ENCODE measurements at regions not wholly inside any gene's neighbourhood (a gene's known extent, or its start where the extent isn't known, plus 50 kb on each side); places are given as distances from the start of the nearest gene placed in this dataset.

DNA sequence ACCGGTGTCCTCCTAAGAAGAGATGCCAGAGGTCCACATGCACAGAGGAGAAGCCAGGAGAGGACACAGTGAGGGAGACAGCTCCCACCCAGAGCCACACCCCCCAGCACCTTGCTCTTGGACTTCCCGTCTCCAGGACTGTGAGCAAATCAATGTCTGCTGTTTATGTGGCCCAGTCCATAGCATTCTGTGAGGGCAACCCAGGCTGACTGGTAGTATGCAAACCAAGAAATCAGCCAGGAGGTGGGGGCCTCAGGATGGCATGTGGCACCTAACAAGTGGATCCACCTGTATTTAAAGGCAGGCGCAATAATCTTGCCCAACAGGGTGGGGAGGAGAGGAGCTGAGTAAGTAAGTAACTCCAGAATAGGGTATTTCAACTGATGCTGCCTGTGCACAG, 136.4 kb downstream of the BRD1 start:
- no peak for DNase-seq (ENCODE audit: low read depth)
- H3K4me3 ChIP-seq (ENCODE audit: low read depth, low read length), result no peak overlapping the region
- TF ChIP-seq, protein P1, sequence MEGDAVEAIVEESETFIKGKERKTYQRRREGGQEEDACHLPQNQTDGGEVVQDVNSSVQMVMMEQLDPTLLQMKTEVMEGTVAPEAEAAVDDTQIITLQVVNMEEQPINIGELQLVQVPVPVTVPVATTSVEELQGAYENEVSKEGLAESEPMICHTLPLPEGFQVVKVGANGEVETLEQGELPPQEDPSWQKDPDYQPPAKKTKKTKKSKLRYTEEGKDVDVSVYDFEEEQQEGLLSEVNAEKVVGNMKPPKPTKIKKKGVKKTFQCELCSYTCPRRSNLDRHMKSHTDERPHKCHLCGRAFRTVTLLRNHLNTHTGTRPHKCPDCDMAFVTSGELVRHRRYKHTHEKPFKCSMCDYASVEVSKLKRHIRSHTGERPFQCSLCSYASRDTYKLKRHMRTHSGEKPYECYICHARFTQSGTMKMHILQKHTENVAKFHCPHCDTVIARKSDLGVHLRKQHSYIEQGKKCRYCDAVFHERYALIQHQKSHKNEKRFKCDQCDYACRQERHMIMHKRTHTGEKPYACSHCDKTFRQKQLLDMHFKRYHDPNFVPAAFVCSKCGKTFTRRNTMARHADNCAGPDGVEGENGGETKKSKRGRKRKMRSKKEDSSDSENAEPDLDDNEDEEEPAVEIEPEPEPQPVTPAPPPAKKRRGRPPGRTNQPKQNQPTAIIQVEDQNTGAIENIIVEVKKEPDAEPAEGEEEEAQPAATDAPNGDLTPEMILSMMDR (conservative IDR thresholded peaks at IDR 0.05; ENCODE audit: low read depth, low read length), result no peak

DNA sequence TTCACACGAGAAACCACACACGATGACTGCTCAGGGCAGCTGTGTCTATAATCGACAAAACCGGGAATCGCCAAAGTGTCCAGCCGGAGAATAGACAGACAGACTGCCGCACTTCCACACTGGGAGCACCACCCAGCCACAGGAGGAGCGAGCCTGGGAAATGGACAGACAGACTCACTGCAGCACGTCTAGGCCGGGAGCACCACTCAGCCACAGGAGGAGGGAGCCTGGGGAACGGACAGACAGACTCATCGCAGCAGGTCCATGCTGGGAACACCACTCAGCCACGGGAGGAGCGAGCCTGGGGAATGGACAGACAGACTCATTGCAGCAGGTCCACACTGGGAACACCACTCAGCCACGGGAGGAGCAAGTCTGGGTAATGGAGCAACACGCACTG, 137.2 kb downstream of the BRD1 start:
- H3K4me3 ChIP-seq (ENCODE audit: low read depth, low read length), result no peak overlapping the region
- TF ChIP-seq, protein P1 (conservative IDR thresholded peaks at IDR 0.05; ENCODE audit: low read depth, low read length), result no peak
- DNase-seq (ENCODE audit: low read depth), result no peak

DNA sequence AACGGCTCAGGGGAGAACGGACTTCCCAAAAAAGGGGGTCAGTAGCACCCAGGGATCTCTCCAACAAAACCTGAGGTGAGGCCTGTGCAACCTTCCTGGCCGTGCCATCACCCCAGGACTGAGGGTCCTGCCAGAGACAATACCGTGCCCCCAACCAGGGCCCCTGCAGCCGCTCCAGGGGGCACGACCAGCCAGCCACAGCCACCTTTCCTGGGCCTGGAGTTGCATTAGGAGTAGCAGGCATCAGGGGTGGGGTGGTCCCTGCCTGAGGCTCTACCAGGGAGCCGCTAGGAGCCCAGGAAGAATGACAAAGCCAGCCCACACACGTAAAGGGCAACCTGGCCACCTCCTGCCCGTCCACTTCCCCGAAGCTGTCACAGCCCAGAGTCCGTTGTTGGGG, 137.8 kb downstream of the BRD1 start:
- no peak for DNase-seq (ENCODE audit: low read depth)
- H3K4me3 ChIP-seq (ENCODE audit: low read depth, low read length), result no peak overlapping the region
- TF ChIP-seq, protein P1 (conservative IDR thresholded peaks at IDR 0.05; ENCODE audit: low read depth, low read length), result no peak

DNA sequence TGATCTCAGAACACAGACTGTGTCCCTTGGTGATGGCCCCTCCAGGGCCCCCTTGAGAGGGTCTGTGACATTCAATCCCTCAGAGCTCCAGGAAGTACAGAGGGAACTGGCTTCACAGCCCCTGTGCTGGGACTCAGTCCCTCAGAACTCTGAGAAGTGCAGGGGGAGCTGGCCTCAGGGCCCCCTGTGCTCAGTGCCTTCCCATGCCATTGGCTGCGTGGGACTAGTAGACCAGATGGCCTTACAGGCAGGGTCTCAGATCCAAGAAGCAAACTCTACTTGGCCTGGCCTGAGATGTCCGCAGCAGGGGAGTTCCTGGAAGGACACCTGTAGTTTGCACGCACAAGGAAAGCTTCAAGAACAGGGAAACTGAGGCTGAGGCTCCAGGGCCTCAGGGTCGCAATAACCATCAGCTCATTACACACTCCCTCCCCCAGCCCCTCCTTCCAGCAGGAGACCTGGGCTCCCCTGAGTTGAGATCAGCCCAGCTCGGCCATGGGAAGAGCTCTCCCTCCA, 138.4 kb downstream of the BRD1 start:
- no peak for DNase-seq (ENCODE audit: low read depth)
- no peak overlapping the region for H3K4me3 ChIP-seq (ENCODE audit: low read depth, low read length)
- TF ChIP-seq, protein P1 (conservative IDR thresholded peaks at IDR 0.05; ENCODE audit: low read depth, low read length), result no peak

DNA sequence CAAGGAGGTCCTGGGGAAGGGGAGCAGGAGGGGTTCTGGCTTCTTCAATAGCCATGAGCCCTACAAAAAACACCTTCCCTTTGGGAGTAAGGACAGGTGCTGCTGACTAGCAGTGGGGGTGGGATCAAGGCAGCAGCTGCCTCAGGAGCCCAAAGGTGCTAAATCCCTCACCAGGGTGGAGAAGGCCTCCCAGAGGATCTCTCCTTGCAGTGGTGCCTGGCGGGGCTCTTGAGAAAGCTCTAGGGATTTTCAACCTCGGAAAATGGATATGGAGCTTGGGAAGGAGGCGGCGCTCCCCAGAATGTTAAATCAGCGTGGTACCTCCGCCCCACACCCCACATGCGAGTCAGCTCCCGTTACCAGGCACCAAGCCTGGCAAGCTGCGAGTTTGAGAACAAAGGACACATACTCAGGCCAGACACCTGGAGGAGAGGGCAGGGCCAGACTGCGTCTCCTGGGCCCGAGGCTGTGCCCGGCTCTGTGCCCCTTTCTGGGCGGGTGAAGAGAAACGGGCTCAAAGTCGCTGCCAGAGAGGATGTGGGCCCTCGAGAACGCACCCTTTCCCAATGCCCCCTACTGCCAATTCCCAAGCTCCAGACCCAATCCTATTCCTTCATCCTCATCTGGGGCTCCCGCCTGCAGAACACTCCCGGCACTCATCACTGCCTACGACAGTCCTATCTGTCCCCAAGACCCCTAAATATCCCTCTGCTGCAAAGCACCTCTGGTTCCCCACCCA, 139.0 kb downstream of the BRD1 start:
- DNase-seq (ENCODE audit: low read depth), result no peak
- no peak overlapping the region for H3K4me3 ChIP-seq (ENCODE audit: low read depth, low read length)
- TF ChIP-seq, protein P1 (conservative IDR thresholded peaks at IDR 0.05; ENCODE audit: low read depth, low read length), result no peak

DNA sequence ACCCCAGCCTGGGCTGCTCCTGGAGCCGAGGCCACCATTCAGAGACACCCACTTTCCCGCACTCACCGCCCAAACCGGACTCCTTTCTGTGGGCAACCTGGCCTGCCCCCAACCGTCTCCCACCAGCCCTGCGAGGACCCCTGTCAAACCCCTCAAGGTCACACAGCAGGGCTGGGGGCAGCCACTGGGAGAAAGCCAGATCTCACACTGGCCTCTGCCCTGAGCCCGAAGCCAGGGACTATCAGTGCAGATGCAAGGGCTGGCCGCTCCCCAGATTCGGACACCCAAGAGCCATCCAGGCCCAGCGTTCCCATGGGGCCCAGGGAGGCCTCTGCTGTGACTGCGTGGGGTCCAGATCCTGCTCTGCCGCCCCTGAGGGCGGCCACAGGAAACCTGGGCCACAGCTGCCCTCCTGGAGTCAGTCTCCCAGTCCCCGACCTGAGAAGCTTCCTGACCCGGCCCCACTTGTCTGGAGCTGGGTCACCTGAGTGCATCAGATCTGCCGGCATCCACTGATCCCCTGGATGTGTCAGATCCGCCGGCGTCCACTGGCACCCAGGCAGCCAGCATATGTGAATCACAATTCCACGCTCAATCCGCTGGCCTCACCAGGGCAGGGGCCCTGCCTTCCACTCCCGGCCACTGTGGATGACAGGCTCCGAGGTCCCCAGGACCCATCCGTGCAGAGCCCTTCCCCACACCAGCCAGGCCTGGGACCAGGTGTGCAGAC, 139.7 kb downstream of the BRD1 start:
- TF ChIP-seq, protein P1 (conservative IDR thresholded peaks at IDR 0.05; ENCODE audit: low read depth, low read length), result no peak
- DNase-seq (ENCODE audit: low read depth), result no peak
- H3K4me3 ChIP-seq (ENCODE audit: low read depth, low read length), result no peak overlapping the region
